ENCODE measurements at regions not wholly inside any gene's neighbourhood (a gene's known extent, or its start where the extent isn't known, plus 50 kb on each side); places are given as distances from the start of the nearest gene placed in this dataset.
A peak's percentile ranks its signal among the peaks of the same experiment; 100 is the strongest.
"Not testable (repeated sequence)": the region's sequence is repeated elsewhere in the genome, so short reads cannot be mapped to it uniquely, and the experiment has no call there.

GRCh38 chr10:29709484-29710002 lies 74.8 kb upstream of the SVIL start:
- Mint-ChIP-seq H3K27ac (no peak overlapping the region), H3K36me3 (ENCODE audit: low read depth) (no peaks in the 10 kb centered on the region)
- CTCF ChIA-PET: no interaction called here

GRCh38 chr10:29703271-29703670 lies 68.5 kb upstream of the SVIL start:
- ChIA-PET POLR2A (no interaction called here), CTCF (interaction anchor here (0.9 kb wide), 1 partner anchor 17 kb away, joined by 4 read pairs; no protein-coding TSS in a partner anchor)
- H3K27me3 Mint-ChIP-seq (ENCODE audit: low read depth): no peaks in the 10 kb centered on the region
- ATAC-seq: no peak
- no peaks in the 10 kb centered on the region for H3K9me3 Mint-ChIP-seq (ENCODE audit: insufficient read depth)
- no peaks in the 10 kb centered on the region for H3K36me3 Mint-ChIP-seq (ENCODE audit: low read depth)
- H3K4me1 Mint-ChIP-seq (ENCODE audit: low read depth): peaks cover 16% of the 10 kb centered on the region
- peak overlapping the region; percentile 47 for H3K27ac Mint-ChIP-seq
- no peak for DNase-seq
- H3K4me3 Mint-ChIP-seq: no peak overlapping the region

More at GRCh38 chr10:29709484-29710002, 74.8 kb upstream of the SVIL start:
- ATAC-seq (no peak), DNase-seq (no peak)
- peaks cover 2% of the 10 kb centered on the region for H3K4me1 Mint-ChIP-seq (ENCODE audit: low read depth)
- H3K9me3 Mint-ChIP-seq (ENCODE audit: insufficient read depth): no peaks in the 10 kb centered on the region
- H3K27me3 Mint-ChIP-seq (ENCODE audit: low read depth): no peaks in the 10 kb centered on the region
- POLR2A ChIA-PET: no interaction called here
- H3K4me3 Mint-ChIP-seq: no peak overlapping the region

GRCh38 chr10:29702273-29703164 lies 67.7 kb upstream of the SVIL start:
- Mint-ChIP-seq H3K27me3 (ENCODE audit: low read depth) (no peaks in the 10 kb centered on the region), H3K4me1 (ENCODE audit: low read depth) (peaks cover 16% of the 10 kb centered on the region), H3K4me3 (peak overlapping the region; percentile 45), H3K27ac (peak overlapping the region; percentile 73), H3K9me3 (ENCODE audit: insufficient read depth) (no peaks in the 10 kb centered on the region), H3K36me3 (ENCODE audit: low read depth) (no peaks in the 10 kb centered on the region)
- ATAC-seq: peak; percentile 61
- ChIA-PET POLR2A (interaction anchor here (1.1 kb wide), 1 partner anchor 31 kb away, joined by 4 read pairs; no protein-coding TSS in a partner anchor), CTCF (interaction anchor here (0.6 to 1.2 kb wide), 3 partner anchors 14 to 1252 kb away, joined by 3 to 4 read pairs (median 3); no protein-coding TSS in a partner anchor)
- DNase-seq: no peak

- no peak for ATAC-seq
- no peak overlapping the region for H3K27ac Mint-ChIP-seq
- H3K27me3 Mint-ChIP-seq (ENCODE audit: low read depth): no peaks in the 10 kb centered on the region
- no peaks in the 10 kb centered on the region for H3K36me3 Mint-ChIP-seq (ENCODE audit: low read depth)
- no peak overlapping the region for H3K4me3 Mint-ChIP-seq
- ChIA-PET CTCF (interaction anchor here (1.2 kb wide), 1 partner anchor 13 kb away, joined by 3 read pairs; no protein-coding TSS in a partner anchor), POLR2A (no interaction called here)
- DNase-seq: no peak
- no peaks in the 10 kb centered on the region for H3K9me3 Mint-ChIP-seq (ENCODE audit: insufficient read depth)
- H3K4me1 Mint-ChIP-seq (ENCODE audit: low read depth): peaks cover 16% of the 10 kb centered on the region
Measured at GRCh38 chr10:29701306-29701705, 66.5 kb upstream of the SVIL start.

GRCh38 chr10:29699621-29700020 lies 64.8 kb upstream of the SVIL start:
- H3K4me1 Mint-ChIP-seq (ENCODE audit: low read depth): peaks cover 14% of the 10 kb centered on the region
- H3K27ac Mint-ChIP-seq: no peak overlapping the region
- H3K36me3 Mint-ChIP-seq (ENCODE audit: low read depth): no peaks in the 10 kb centered on the region
- H3K27me3 Mint-ChIP-seq (ENCODE audit: low read depth): no peaks in the 10 kb centered on the region
- no peak overlapping the region for H3K4me3 Mint-ChIP-seq
- H3K9me3 Mint-ChIP-seq (ENCODE audit: insufficient read depth): no peaks in the 10 kb centered on the region
- CTCF ChIA-PET: no interaction called here
- POLR2A ChIA-PET: no interaction called here
- DNase-seq (no peak), ATAC-seq (no peak)

GRCh38 chr10:29698773-29699490 lies 64.2 kb upstream of the SVIL start:
- POLR2A ChIA-PET: no interaction called here
- CTCF ChIA-PET: no interaction called here
- ATAC-seq (no peak), DNase-seq (no peak)
- Mint-ChIP-seq H3K27me3 (ENCODE audit: low read depth) (no peaks in the 10 kb centered on the region), H3K36me3 (ENCODE audit: low read depth) (no peaks in the 10 kb centered on the region), H3K4me3 (no peak overlapping the region), H3K4me1 (ENCODE audit: low read depth) (peaks cover 14% of the 10 kb centered on the region), H3K9me3 (ENCODE audit: insufficient read depth) (no peaks in the 10 kb centered on the region), H3K27ac (no peak overlapping the region)

- H3K27ac Mint-ChIP-seq; H3K27me3 Mint-ChIP-seq (ENCODE audit: low read depth); H3K4me1 Mint-ChIP-seq (ENCODE audit: low read depth); CTCF ChIA-PET; DNase-seq; H3K36me3 Mint-ChIP-seq (ENCODE audit: low read depth); ATAC-seq; H3K9me3 Mint-ChIP-seq (ENCODE audit: insufficient read depth); H3K4me3 Mint-ChIP-seq; POLR2A ChIA-PET: not testable (repeated sequence)
Measured at GRCh38 chr10:29696581-29696980, 61.8 kb upstream of the SVIL start.

- H3K4me1 Mint-ChIP-seq (ENCODE audit: low read depth): peaks cover 3% of the 10 kb centered on the region
- no peaks in the 10 kb centered on the region for H3K9me3 Mint-ChIP-seq (ENCODE audit: insufficient read depth)
- H3K27ac Mint-ChIP-seq: no peak overlapping the region
- no peak overlapping the region for H3K4me3 Mint-ChIP-seq
- no peaks in the 10 kb centered on the region for H3K27me3 Mint-ChIP-seq (ENCODE audit: low read depth)
- ChIA-PET POLR2A (no interaction called here), CTCF (no interaction called here)
- ATAC-seq (no peak), DNase-seq (no peak)
- H3K36me3 Mint-ChIP-seq (ENCODE audit: low read depth): no peaks in the 10 kb centered on the region
Measured at GRCh38 chr10:29694121-29694520, 59.4 kb upstream of the SVIL start.

GRCh38 chr10:29692121-29692539 lies 57.4 kb upstream of the SVIL start:
- Mint-ChIP-seq H3K27ac (no peak overlapping the region), H3K36me3 (ENCODE audit: low read depth) (no peaks in the 10 kb centered on the region), H3K27me3 (ENCODE audit: low read depth) (no peaks in the 10 kb centered on the region), H3K9me3 (ENCODE audit: insufficient read depth) (no peaks in the 10 kb centered on the region), H3K4me1 (ENCODE audit: low read depth) (peaks cover 12% of the 10 kb centered on the region), H3K4me3 (no peak overlapping the region)
- DNase-seq: no peak
- ATAC-seq: no peak
- ChIA-PET POLR2A (no interaction called here), CTCF (interaction anchor here (1.1 kb wide), 1 partner anchor 27 kb away, joined by 3 read pairs; no protein-coding TSS in a partner anchor)

GRCh38 chr10:29691564-29692072 lies 56.8 kb upstream of the SVIL start:
- no peak overlapping the region for H3K4me3 Mint-ChIP-seq
- DNase-seq (no peak), ATAC-seq (no peak)
- ChIA-PET POLR2A (no interaction called here), CTCF (interaction anchor here (1.1 kb wide), 1 partner anchor 27 kb away, joined by 3 read pairs; no protein-coding TSS in a partner anchor)
- no peaks in the 10 kb centered on the region for H3K27me3 Mint-ChIP-seq (ENCODE audit: low read depth)
- no peak overlapping the region for H3K27ac Mint-ChIP-seq
- no peaks in the 10 kb centered on the region for H3K36me3 Mint-ChIP-seq (ENCODE audit: low read depth)
- peaks cover 12% of the 10 kb centered on the region for H3K4me1 Mint-ChIP-seq (ENCODE audit: low read depth)
- no peaks in the 10 kb centered on the region for H3K9me3 Mint-ChIP-seq (ENCODE audit: insufficient read depth)

GRCh38 chr10:29689001-29689400 lies 54.2 kb upstream of the SVIL start:
- CTCF ChIA-PET: interaction anchor here (0.8 to 0.9 kb wide), 2 partner anchors 13 to 57 kb away, joined by 3 to 4 read pairs; no protein-coding TSS in a partner anchor
- no peak overlapping the region for H3K4me3 Mint-ChIP-seq
- H3K4me1 Mint-ChIP-seq (ENCODE audit: low read depth): peaks cover 12% of the 10 kb centered on the region
- no peak overlapping the region for H3K27ac Mint-ChIP-seq
- no peaks in the 10 kb centered on the region for H3K27me3 Mint-ChIP-seq (ENCODE audit: low read depth)
- DNase-seq (no peak), ATAC-seq (no peak)
- POLR2A ChIA-PET: interaction anchor here (0.7 kb wide), 1 partner anchor 18 kb away, joined by 5 read pairs; no protein-coding TSS in a partner anchor
- H3K36me3 Mint-ChIP-seq (ENCODE audit: low read depth): peaks cover 13% of the 10 kb centered on the region
- H3K9me3 Mint-ChIP-seq (ENCODE audit: insufficient read depth): no peaks in the 10 kb centered on the region

Data from activated CD8-positive, alpha-beta T cell treated with anti-CD3 and anti-CD28 coated beads, Interleukin-2, amount 10 ng/mL, durations not matched to agents 7 days and 5 days (primary cell).